HEK293 (cell line): ENCODE measurements at regions not wholly inside any gene's neighbourhood (a gene's known extent, or its start where the extent isn't known, plus 50 kb on each side); places are given as distances from the start of the nearest gene placed in this dataset.

Experiments
- CTCF ChIA-PET: fragments of 350-600 bp; formaldehyde crosslinking; extraction: SDS; loops from one replicate; lab custom pipeline; 2021; ENCODE audit warnings: antibody characterized with exemption; lab: Yijun Ruan, JAX
- POLR2A ChIA-PET: fragments of 300-600 bp; formaldehyde crosslinking; extraction: SDS; loops from one replicate; lab custom pipeline; 2020; ENCODE audit warnings: antibody characterized with exemption, inconsistent platforms; lab: Yijun Ruan, JAX
- H3K27ac ChIP-seq: fragments of 200-500 bp; sonication (Bioruptor generic); 2 replicates; pipeline ENCODE4 v1.5.1; 2014; ENCODE audit warnings: low read depth, low read length, control low read depth, inconsistent platforms; ENCODE audit errors: extremely low read depth
- H3K36me3 ChIP-seq, 2 experiments: fragments of 200-500 bp in 1 of 2; sonication (Bioruptor generic) in 1 of 2; 1 replicate in 1 of 2; 2 replicates in 1 of 2; pipeline ENCODE4 v1.5.1; 2014 to 2017; ENCODE audit warnings: inconsistent platforms in 2 of 2, low read length in 2 of 2; ENCODE audit not compliant: control insufficient read depth in 2 of 2, insufficient read depth in 1 of 2
- H3K4me1 ChIP-seq: fragments of 200-500 bp; sonication (Bioruptor generic); 2 replicates; pipeline ENCODE4 v1.5.1; 2014; ENCODE audit warnings: mild to moderate bottlenecking, low read length, inconsistent platforms; ENCODE audit not compliant: control insufficient read depth, insufficient read depth
- H3K4me3 ChIP-seq: 2 replicates; pipeline ENCODE4 v1.5.1; 2011; ENCODE audit warnings: low read depth, mild to moderate bottlenecking, control low read depth, low read length, moderate library complexity
- H3K9me3 ChIP-seq: fragments of 200-500 bp; sonication (Bioruptor generic); 2 replicates; pipeline ENCODE4 v1.5.1; 2014; ENCODE audit warnings: low read depth, low read length, inconsistent platforms; ENCODE audit not compliant: control insufficient read depth, insufficient read depth
- BCL11A ChIP-seq: fragments of 450-650 bp; formaldehyde crosslinking; IDR thresholded peaks from 2 replicates; pipeline ENCODE4 v1.5.1; 2016; ENCODE audit warnings: low read depth, missing biosample characterization, missing genetic modification characterization
- GLI4 ChIP-seq: fragments of 450-650 bp; formaldehyde crosslinking; IDR thresholded peaks from 2 replicates; pipeline ENCODE4 v1.5.1; 2016; ENCODE audit warnings: missing biosample characterization, missing genetic modification characterization
- KLF10 ChIP-seq: fragments of 450-650 bp; IDR thresholded peaks from 2 replicates; pipeline ENCODE4 v1.5.1; 2018; ENCODE audit warnings: missing biosample characterization, mild to moderate bottlenecking, missing genetic modification characterization
- KLF7 ChIP-seq: fragments of 450-650 bp; formaldehyde crosslinking; IDR thresholded peaks from 2 replicates; pipeline ENCODE4 v1.5.1; 2016; ENCODE audit warnings: missing biosample characterization, missing genetic modification characterization, borderline replicate concordance
- SALL2 ChIP-seq: fragments of 450-650 bp; formaldehyde crosslinking; IDR thresholded peaks from 2 replicates; pipeline ENCODE4 v1.5.0; 2017; ENCODE audit warnings: missing biosample characterization, mild to moderate bottlenecking, missing genetic modification characterization, borderline replicate concordance
- ZBTB17 ChIP-seq: fragments of 450-650 bp; formaldehyde crosslinking; IDR thresholded peaks from 2 replicates; pipeline ENCODE4 v1.5.1; 2016; ENCODE audit warnings: missing biosample characterization, missing genetic modification characterization
- ZNF266 ChIP-seq: fragments of 450-650 bp; formaldehyde crosslinking; IDR thresholded peaks from 2 replicates; pipeline ENCODE4 v1.5.1; 2016; ENCODE audit warnings: missing biosample characterization, missing genetic modification characterization, low read depth
- ZNF292 ChIP-seq: fragments of 450-650 bp; formaldehyde crosslinking; IDR thresholded peaks from 2 replicates; pipeline ENCODE4 v1.5.1; 2016; ENCODE audit warnings: low read depth, missing biosample characterization, missing genetic modification characterization, borderline replicate concordance
- ZNF302 ChIP-seq: fragments of 450-650 bp; formaldehyde crosslinking; IDR thresholded peaks from 2 replicates; pipeline ENCODE4 v1.5.1; 2016; ENCODE audit warnings: missing biosample characterization, missing genetic modification characterization, low read depth
- ZNF394 ChIP-seq: fragments of 450-650 bp; formaldehyde crosslinking; IDR thresholded peaks from 2 replicates; pipeline ENCODE4 v1.5.1; 2016; ENCODE audit warnings: missing biosample characterization, missing genetic modification characterization, mild to moderate bottlenecking, moderate library complexity, borderline replicate concordance
- ZNF514 ChIP-seq: fragments of 450-650 bp; formaldehyde crosslinking; IDR thresholded peaks from 2 replicates; pipeline ENCODE4 v1.5.1; 2016; ENCODE audit warnings: missing biosample characterization, missing genetic modification characterization
- ZNF529 ChIP-seq: fragments of 450-650 bp; formaldehyde crosslinking; IDR thresholded peaks from 2 replicates; pipeline ENCODE4 v1.5.1; 2017; ENCODE audit warnings: missing genetic modification characterization, missing biosample characterization; ENCODE audit not compliant: insufficient replicate concordance
- ZNF544 ChIP-seq: fragments of 450-650 bp; formaldehyde crosslinking; IDR thresholded peaks from 2 replicates; pipeline ENCODE4 v1.5.0; 2017; ENCODE audit warnings: missing biosample characterization, missing genetic modification characterization
- ZNF555 ChIP-seq: fragments of 450-650 bp; formaldehyde crosslinking; conservative IDR thresholded peaks from 2 replicates; pipeline ENCODE4 v1.5.1; 2017; ENCODE audit warnings: missing biosample characterization, mild to moderate bottlenecking, missing genetic modification characterization, inconsistent platforms
- ZNF558 ChIP-seq: fragments of 450-650 bp; formaldehyde crosslinking; IDR thresholded peaks from 2 replicates; pipeline ENCODE4 v1.5.1; 2016; ENCODE audit warnings: missing biosample characterization, missing genetic modification characterization
- ZNF610 ChIP-seq: fragments of 450-650 bp; formaldehyde crosslinking; IDR thresholded peaks from 2 replicates; pipeline ENCODE4 v1.5.1; 2016; ENCODE audit warnings: missing biosample characterization, missing genetic modification characterization, borderline replicate concordance
- ZNF677 ChIP-seq: fragments of 450-650 bp; IDR thresholded peaks from 2 replicates; pipeline ENCODE4 v1.5.0; 2018; ENCODE audit warnings: missing biosample characterization, mild to moderate bottlenecking, missing genetic modification characterization, moderate library complexity
- ZNF777 ChIP-seq: fragments of 450-650 bp; formaldehyde crosslinking; IDR thresholded peaks from 2 replicates; pipeline ENCODE4 v1.5.1; 2017; ENCODE audit warnings: missing biosample characterization, missing genetic modification characterization, borderline replicate concordance
- ZNF785 ChIP-seq: fragments of 450-650 bp; formaldehyde crosslinking; IDR thresholded peaks from 2 replicates; pipeline ENCODE4 v1.5.1; 2016; ENCODE audit warnings: missing biosample characterization, missing genetic modification characterization
- ZNF792 ChIP-seq: fragments of 450-650 bp; formaldehyde crosslinking; IDR thresholded peaks from 2 replicates; pipeline ENCODE4 v1.5.1; 2016; ENCODE audit warnings: missing biosample characterization, missing genetic modification characterization
- ZNF843 ChIP-seq: fragments of 450-650 bp; formaldehyde crosslinking; IDR thresholded peaks from 2 replicates; pipeline ENCODE4 v1.5.1; 2016; ENCODE audit warnings: missing biosample characterization, missing genetic modification characterization
- TF ChIP-seq, protein P1 (sequence below): fragments of 450-650 bp; formaldehyde crosslinking; optimal IDR thresholded peaks from 2 replicates; pipeline ENCODE3; 2016; ENCODE audit warnings: missing biosample characterization, mild to moderate bottlenecking, missing genetic modification characterization
- TF ChIP-seq, protein P2 (sequence below): fragments of 450-650 bp; formaldehyde crosslinking; IDR thresholded peaks from 2 replicates; pipeline ENCODE4 v1.5.1; 2016; ENCODE audit warnings: missing biosample characterization, missing genetic modification characterization
- TF ChIP-seq, protein P3 (sequence below): fragments of 450-650 bp; formaldehyde crosslinking; IDR thresholded peaks from 2 replicates; pipeline ENCODE4 v1.5.1; 2017; ENCODE audit warnings: missing biosample characterization, missing genetic modification characterization
- TF ChIP-seq, protein P4 (sequence below): fragments of 450-650 bp; formaldehyde crosslinking; IDR thresholded peaks from 2 replicates; pipeline ENCODE4 v1.5.1; 2017; ENCODE audit warnings: missing biosample characterization, missing genetic modification characterization

DNA sequence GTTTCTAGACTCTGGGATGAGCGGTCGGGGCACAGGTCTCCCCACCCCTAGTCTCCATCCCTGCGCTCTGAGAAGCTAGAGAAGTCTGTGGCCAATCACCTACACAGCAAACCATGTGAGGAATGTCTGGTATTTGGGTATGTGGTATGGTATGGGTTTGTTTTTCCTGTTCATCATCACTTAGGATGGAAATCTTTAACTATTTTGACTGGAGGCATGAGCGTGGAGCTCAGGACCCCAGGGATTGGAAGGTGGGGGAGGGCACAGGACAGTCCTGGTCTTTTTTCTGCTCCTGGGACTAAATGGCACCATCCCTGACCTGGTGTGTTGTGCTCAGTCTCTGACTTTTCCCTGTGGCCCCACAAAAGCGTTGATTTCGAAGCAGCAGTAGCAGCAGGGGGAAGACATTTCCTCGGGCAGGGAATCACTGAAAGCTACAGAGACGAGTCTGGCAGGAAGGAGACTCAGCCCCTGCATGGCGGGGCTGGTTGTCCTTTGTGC is 191.7 kb upstream of the TPM1 start:
- no peaks in the 10 kb centered on the region for H3K9me3 ChIP-seq
- no peaks in the 10 kb centered on the region for H3K4me1 ChIP-seq
- TF ChIP-seq ZNF558 (tag by site-specific recombination) = no peak
- TF ChIP-seq, all 188 proteins: peak for 0
- H3K4me3 ChIP-seq = no peak overlapping the region
- CTCF ChIA-PET = interaction anchor here (1.0 to 1.9 kb wide), 2 partner anchors 185 to 196 kb away, joined by 3 to 7 read pairs; no protein-coding TSS in a partner anchor
- H3K36me3 ChIP-seq = no peaks in the 10 kb centered on the region
- no peak overlapping the region for H3K27ac ChIP-seq
- POLR2A ChIA-PET = interaction anchor here (0.7 to 1.2 kb wide), 7 partner anchors 78 to 198 kb away, joined by 3 to 6 read pairs (median 3); partner anchors contain the start of gene TPM1

DNA sequence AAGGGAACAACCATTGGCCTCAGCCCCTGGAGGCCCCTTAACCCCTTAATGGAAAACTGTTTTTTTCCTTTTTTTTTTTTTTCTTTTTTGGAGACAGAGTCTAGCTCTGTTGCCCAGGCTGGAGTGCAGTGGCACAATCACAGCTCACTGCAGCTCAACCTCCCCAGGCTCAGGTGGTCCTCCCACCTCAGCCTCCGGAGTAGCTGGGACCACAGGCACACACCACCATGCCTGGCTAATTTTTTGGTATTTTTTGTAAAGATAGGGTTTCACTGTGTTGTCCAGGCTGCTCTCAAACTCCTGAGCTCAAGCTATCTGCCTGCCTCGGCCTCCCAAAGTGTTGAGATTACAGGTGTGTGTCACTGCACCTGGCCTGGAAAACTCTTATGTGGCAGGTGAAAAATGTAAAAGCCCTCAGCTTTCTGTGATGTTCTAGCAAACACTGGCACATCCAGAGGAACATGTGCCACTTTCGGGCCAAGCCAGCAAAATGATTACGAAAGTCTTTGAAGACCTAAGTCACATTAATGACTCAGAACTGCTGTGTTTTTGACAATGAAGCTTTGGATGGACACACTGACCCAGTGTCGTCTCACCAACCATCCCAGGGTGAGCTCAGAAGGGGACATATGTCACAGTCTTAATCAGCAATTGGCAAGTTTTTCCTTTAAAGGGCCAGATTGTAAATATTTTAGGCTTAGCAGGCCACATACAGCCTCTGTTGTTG is 189.3 kb upstream of the TPM1 start:
- no peaks in the 10 kb centered on the region for H3K9me3 ChIP-seq
- no peaks in the 10 kb centered on the region for H3K4me1 ChIP-seq
- ChIA-PET POLR2A (no interaction called here), CTCF (interaction anchor here (0.9 kb wide), 1 partner anchor 74 kb away, joined by 3 read pairs; no protein-coding TSS in a partner anchor)
- TF ChIP-seq ZNF843 (tag by site-specific recombination) (no peak), ZNF302 (no peak), ZNF610 (no peak), ZNF394 (tag by site-specific recombination) (no peak), KLF7 (tag by site-specific recombination) (no peak), SALL2 (tag by site-specific recombination) (no peak), ZNF785 (no peak), ZNF292 (no peak), KLF10 (tag by site-specific recombination) (no peak), BCL11A (no peak), ZNF792 (tag by site-specific recombination) (no peak), ZNF677 (tag by site-specific recombination) (no peak), ZNF266 (tag by site-specific recombination) (no peak), ZNF529 (tag by site-specific recombination) (no peak), ZNF777 (no peak)
- TF ChIP-seq, protein P1, sequence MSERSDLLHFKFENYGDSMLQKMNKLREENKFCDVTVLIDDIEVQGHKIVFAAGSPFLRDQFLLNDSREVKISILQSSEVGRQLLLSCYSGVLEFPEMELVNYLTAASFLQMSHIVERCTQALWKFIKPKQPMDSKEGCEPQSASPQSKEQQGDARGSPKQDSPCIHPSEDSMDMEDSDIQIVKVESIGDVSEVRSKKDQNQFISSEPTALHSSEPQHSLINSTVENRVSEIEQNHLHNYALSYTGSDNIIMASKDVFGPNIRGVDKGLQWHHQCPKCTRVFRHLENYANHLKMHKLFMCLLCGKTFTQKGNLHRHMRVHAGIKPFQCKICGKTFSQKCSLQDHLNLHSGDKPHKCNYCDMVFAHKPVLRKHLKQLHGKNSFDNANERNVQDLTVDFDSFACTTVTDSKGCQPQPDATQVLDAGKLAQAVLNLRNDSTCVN (tag by site-specific recombination) = no peak
- TF ChIP-seq, protein P2, sequence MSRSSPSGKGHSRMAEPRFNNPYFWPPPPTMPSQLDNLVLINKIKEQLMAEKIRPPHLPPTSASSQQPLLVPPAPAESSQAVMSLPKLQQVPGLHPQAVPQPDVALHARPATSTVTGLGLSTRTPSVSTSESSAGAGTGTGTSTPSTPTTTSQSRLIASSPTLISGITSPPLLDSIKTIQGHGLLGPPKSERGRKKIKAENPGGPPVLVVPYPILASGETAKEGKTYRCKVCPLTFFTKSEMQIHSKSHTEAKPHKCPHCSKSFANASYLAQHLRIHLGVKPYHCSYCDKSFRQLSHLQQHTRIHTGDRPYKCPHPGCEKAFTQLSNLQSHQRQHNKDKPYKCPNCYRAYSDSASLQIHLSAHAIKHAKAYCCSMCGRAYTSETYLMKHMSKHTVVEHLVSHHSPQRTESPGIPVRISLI = no peak
- no peaks in the 10 kb centered on the region for H3K36me3 ChIP-seq
- no peak overlapping the region for H3K27ac ChIP-seq
- H3K4me3 ChIP-seq = no peak overlapping the region

DNA sequence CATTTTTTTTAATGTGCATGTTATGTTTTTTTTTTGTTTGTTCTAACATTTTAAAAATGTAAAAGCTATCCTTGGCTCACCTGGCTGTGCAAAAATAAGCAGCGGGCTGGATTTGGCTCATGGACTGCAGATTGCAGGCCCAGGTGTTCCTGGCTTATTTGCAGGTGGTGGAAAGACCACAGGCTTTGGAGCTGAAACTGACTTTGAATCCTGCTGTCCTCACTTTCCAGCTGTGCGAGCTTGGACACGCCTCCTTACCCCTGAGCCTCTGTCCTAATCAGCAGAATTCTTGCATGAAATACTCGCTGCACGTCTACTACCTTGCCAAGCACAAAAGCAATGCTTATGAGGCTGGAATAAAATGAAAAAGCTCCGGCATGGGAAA is 188.7 kb upstream of the TPM1 start:
- H3K27ac ChIP-seq = no peak overlapping the region
- no peaks in the 10 kb centered on the region for H3K36me3 ChIP-seq
- H3K4me3 ChIP-seq = no peak overlapping the region
- H3K9me3 ChIP-seq = no peaks in the 10 kb centered on the region
- H3K4me1 ChIP-seq = no peaks in the 10 kb centered on the region
- POLR2A ChIA-PET = no interaction called here
- CTCF ChIA-PET = interaction anchor here (0.6 to 1.2 kb wide), 3 partner anchors 73 to 240 kb away, joined by 3 to 6 read pairs (median 3); no protein-coding TSS in a partner anchor
- TF ChIP-seq GLI4 (tag by site-specific recombination) (no peak), ZNF544 (tag by site-specific recombination) (no peak), KLF7 (tag by site-specific recombination) (no peak), ZNF843 (tag by site-specific recombination) (no peak), ZBTB17 (tag by site-specific recombination) (no peak), ZNF514 (tag by site-specific recombination) (no peak), ZNF555 (tag by site-specific recombination) (no peak)
- TF ChIP-seq, protein P3, sequence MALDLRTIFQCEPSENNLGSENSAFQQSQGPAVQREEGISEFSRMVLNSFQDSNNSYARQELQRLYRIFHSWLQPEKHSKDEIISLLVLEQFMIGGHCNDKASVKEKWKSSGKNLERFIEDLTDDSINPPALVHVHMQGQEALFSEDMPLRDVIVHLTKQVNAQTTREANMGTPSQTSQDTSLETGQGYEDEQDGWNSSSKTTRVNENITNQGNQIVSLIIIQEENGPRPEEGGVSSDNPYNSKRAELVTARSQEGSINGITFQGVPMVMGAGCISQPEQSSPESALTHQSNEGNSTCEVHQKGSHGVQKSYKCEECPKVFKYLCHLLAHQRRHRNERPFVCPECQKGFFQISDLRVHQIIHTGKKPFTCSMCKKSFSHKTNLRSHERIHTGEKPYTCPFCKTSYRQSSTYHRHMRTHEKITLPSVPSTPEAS (tag by site-specific recombination) = no peak
- TF ChIP-seq, protein P4, sequence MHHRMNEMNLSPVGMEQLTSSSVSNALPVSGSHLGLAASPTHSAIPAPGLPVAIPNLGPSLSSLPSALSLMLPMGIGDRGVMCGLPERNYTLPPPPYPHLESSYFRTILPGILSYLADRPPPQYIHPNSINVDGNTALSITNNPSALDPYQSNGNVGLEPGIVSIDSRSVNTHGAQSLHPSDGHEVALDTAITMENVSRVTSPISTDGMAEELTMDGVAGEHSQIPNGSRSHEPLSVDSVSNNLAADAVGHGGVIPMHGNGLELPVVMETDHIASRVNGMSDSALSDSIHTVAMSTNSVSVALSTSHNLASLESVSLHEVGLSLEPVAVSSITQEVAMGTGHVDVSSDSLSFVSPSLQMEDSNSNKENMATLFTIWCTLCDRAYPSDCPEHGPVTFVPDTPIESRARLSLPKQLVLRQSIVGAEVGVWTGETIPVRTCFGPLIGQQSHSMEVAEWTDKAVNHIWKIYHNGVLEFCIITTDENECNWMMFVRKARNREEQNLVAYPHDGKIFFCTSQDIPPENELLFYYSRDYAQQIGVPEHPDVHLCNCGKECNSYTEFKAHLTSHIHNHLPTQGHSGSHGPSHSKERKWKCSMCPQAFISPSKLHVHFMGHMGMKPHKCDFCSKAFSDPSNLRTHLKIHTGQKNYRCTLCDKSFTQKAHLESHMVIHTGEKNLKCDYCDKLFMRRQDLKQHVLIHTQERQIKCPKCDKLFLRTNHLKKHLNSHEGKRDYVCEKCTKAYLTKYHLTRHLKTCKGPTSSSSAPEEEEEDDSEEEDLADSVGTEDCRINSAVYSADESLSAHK (tag by site-specific recombination) = no peak
